ENCODE measurements at regions not wholly inside any gene's neighbourhood (a gene's known extent, or its start where the extent isn't known, plus 50 kb on each side); places are given as distances from the start of the nearest gene placed in this dataset.

GRCh38 chr5:158032246-158032645, 173.3 kb upstream of the CLINT1 start:
- no peak for DNase-seq (ENCODE audit: low read depth in 4 of 6, low spot score in 6 of 6)
- WGBS (ENCODE audit: insufficient coverage), result 89% methylated on average over 1 of the region's 1 CpG
- no peak overlapping the region for H3K4me3 ChIP-seq (ENCODE audit: low read depth, low read length)
- no peaks in the 10 kb centered on the region for H3K4me1 ChIP-seq (ENCODE audit: control insufficient read depth, insufficient read depth, low read length)
- H3K9me3 ChIP-seq (ENCODE audit: control insufficient read depth, insufficient read depth, low read length), result peaks cover 4% of the 10 kb centered on the region
- no peaks in the 10 kb centered on the region for H3K27me3 ChIP-seq (ENCODE audit: control insufficient read depth, insufficient read depth, low read length)
- H3K36me3 ChIP-seq (ENCODE audit: control insufficient read depth, insufficient read depth, low read length), result no peaks in the 10 kb centered on the region
- no peak overlapping the region for H3K27ac ChIP-seq (ENCODE audit: low read depth, low read length)

GRCh38 chr5:158027806-158028775, 169.1 kb upstream of the CLINT1 start:
- Histone ChIP-seq H3K4me3 (ENCODE audit: low read depth, low read length) (no peak overlapping the region), H3K36me3 (ENCODE audit: control insufficient read depth, insufficient read depth, low read length) (no peaks in the 10 kb centered on the region), H3K27me3 (ENCODE audit: control insufficient read depth, insufficient read depth, low read length) (no peaks in the 10 kb centered on the region), H3K4me1 (ENCODE audit: control insufficient read depth, insufficient read depth, low read length) (no peaks in the 10 kb centered on the region), H3K27ac (ENCODE audit: low read depth, low read length) (no peak overlapping the region), H3K9me3 (ENCODE audit: control insufficient read depth, insufficient read depth, low read length) (no peaks in the 10 kb centered on the region)
- WGBS (ENCODE audit: insufficient coverage), result 33% methylated on average over 1 of the region's 5 CpGs
- DNase-seq (ENCODE audit: low read depth in 4 of 6, low spot score in 6 of 6), result no peak

GRCh38 chr5:158026304-158027031, 167.5 kb upstream of the CLINT1 start:
- Histone ChIP-seq H3K4me3 (ENCODE audit: low read depth, low read length) (no peak overlapping the region), H3K27ac (ENCODE audit: low read depth, low read length) (no peak overlapping the region), H3K27me3 (ENCODE audit: control insufficient read depth, insufficient read depth, low read length) (no peaks in the 10 kb centered on the region), H3K4me1 (ENCODE audit: control insufficient read depth, insufficient read depth, low read length) (no peaks in the 10 kb centered on the region), H3K9me3 (ENCODE audit: control insufficient read depth, insufficient read depth, low read length) (no peaks in the 10 kb centered on the region), H3K36me3 (ENCODE audit: control insufficient read depth, insufficient read depth, low read length) (no peaks in the 10 kb centered on the region)
- 32% methylated on average over 2 of the region's 7 CpGs for WGBS (ENCODE audit: insufficient coverage)
- DNase-seq (ENCODE audit: low read depth in 4 of 6, low spot score in 6 of 6), result peak in 1 of 6 donors; percentile 23

GRCh38 chr5:158023266-158023665, 164.3 kb upstream of the CLINT1 start:
- no peaks in the 10 kb centered on the region for H3K36me3 ChIP-seq (ENCODE audit: control insufficient read depth, insufficient read depth, low read length)
- 95% methylated on average over 7 of the region's 7 CpGs for WGBS (ENCODE audit: insufficient coverage)
- H3K27me3 ChIP-seq (ENCODE audit: control insufficient read depth, insufficient read depth, low read length), result no peaks in the 10 kb centered on the region
- no peak overlapping the region for H3K4me3 ChIP-seq (ENCODE audit: low read depth, low read length)
- H3K9me3 ChIP-seq (ENCODE audit: control insufficient read depth, insufficient read depth, low read length), result no peaks in the 10 kb centered on the region
- no peaks in the 10 kb centered on the region for H3K4me1 ChIP-seq (ENCODE audit: control insufficient read depth, insufficient read depth, low read length)
- H3K27ac ChIP-seq (ENCODE audit: low read depth, low read length), result no peak overlapping the region
- no peak for DNase-seq (ENCODE audit: low read depth in 4 of 6, low spot score in 6 of 6)

GRCh38 chr5:158022837-158023236, 163.9 kb upstream of the CLINT1 start:
- 87% methylated on average over 3 of the region's 6 CpGs for WGBS (ENCODE audit: insufficient coverage)
- no peaks in the 10 kb centered on the region for H3K27me3 ChIP-seq (ENCODE audit: control insufficient read depth, insufficient read depth, low read length)
- H3K27ac ChIP-seq (ENCODE audit: low read depth, low read length), result no peak overlapping the region
- H3K9me3 ChIP-seq (ENCODE audit: control insufficient read depth, insufficient read depth, low read length), result no peaks in the 10 kb centered on the region
- no peak for DNase-seq (ENCODE audit: low read depth in 4 of 6, low spot score in 6 of 6)
- no peaks in the 10 kb centered on the region for H3K4me1 ChIP-seq (ENCODE audit: control insufficient read depth, insufficient read depth, low read length)
- no peak overlapping the region for H3K4me3 ChIP-seq (ENCODE audit: low read depth, low read length)
- H3K36me3 ChIP-seq (ENCODE audit: control insufficient read depth, insufficient read depth, low read length), result no peaks in the 10 kb centered on the region

- H3K9me3 ChIP-seq (ENCODE audit: control insufficient read depth, insufficient read depth, low read length), result no peaks in the 10 kb centered on the region
- no peak overlapping the region for H3K4me3 ChIP-seq (ENCODE audit: low read depth, low read length)
- DNase-seq (ENCODE audit: low read depth in 4 of 6, low spot score in 6 of 6), result no peak
- H3K27me3 ChIP-seq (ENCODE audit: control insufficient read depth, insufficient read depth, low read length), result no peaks in the 10 kb centered on the region
- H3K4me1 ChIP-seq (ENCODE audit: control insufficient read depth, insufficient read depth, low read length), result no peaks in the 10 kb centered on the region
- H3K27ac ChIP-seq (ENCODE audit: low read depth, low read length), result no peak overlapping the region
- no CpG with 5 or more reads among the region's 3 CpGs for WGBS (ENCODE audit: insufficient coverage)
- no peaks in the 10 kb centered on the region for H3K36me3 ChIP-seq (ENCODE audit: control insufficient read depth, insufficient read depth, low read length)
Observed at GRCh38 chr5:158022393-158022792, 163.4 kb upstream of the CLINT1 start.

GRCh38 chr5:158020555-158021418, 161.8 kb upstream of the CLINT1 start:
- Histone ChIP-seq H3K27me3 (ENCODE audit: control insufficient read depth, insufficient read depth, low read length) (no peaks in the 10 kb centered on the region), H3K36me3 (ENCODE audit: control insufficient read depth, insufficient read depth, low read length) (no peaks in the 10 kb centered on the region), H3K4me3 (ENCODE audit: low read depth, low read length) (no peak overlapping the region), H3K27ac (ENCODE audit: low read depth, low read length) (no peak overlapping the region), H3K4me1 (ENCODE audit: control insufficient read depth, insufficient read depth, low read length) (no peaks in the 10 kb centered on the region), H3K9me3 (ENCODE audit: control insufficient read depth, insufficient read depth, low read length) (no peaks in the 10 kb centered on the region)
- 71% methylated on average over 3 of the region's 5 CpGs for WGBS (ENCODE audit: insufficient coverage)
- DNase-seq (ENCODE audit: low read depth in 4 of 6, low spot score in 6 of 6), result no peak

- Histone ChIP-seq H3K4me1 (ENCODE audit: control insufficient read depth, insufficient read depth, low read length) (no peaks in the 10 kb centered on the region), H3K36me3 (ENCODE audit: control insufficient read depth, insufficient read depth, low read length) (no peaks in the 10 kb centered on the region), H3K4me3 (ENCODE audit: low read depth, low read length) (no peak overlapping the region), H3K27ac (ENCODE audit: low read depth, low read length) (no peak overlapping the region), H3K27me3 (ENCODE audit: control insufficient read depth, insufficient read depth, low read length) (no peaks in the 10 kb centered on the region), H3K9me3 (ENCODE audit: control insufficient read depth, insufficient read depth, low read length) (no peaks in the 10 kb centered on the region)
- WGBS (ENCODE audit: insufficient coverage), result 83% methylated on average over 1 of the region's 2 CpGs
- DNase-seq (ENCODE audit: low read depth in 4 of 6, low spot score in 6 of 6), result no peak
Observed at GRCh38 chr5:158017469-158017868, 158.5 kb upstream of the CLINT1 start.

GRCh38 chr5:158014372-158014771, 155.4 kb upstream of the CLINT1 start:
- WGBS (ENCODE audit: insufficient coverage), result no CpG with 5 or more reads among the region's 1 CpG
- H3K27ac ChIP-seq (ENCODE audit: low read depth, low read length), result no peak overlapping the region

More at GRCh38 chr5:158014372-158014771, 155.4 kb upstream of the CLINT1 start:
- H3K9me3 ChIP-seq (ENCODE audit: control insufficient read depth, insufficient read depth, low read length), result no peaks in the 10 kb centered on the region
- no peak for DNase-seq (ENCODE audit: low read depth in 4 of 6, low spot score in 6 of 6)
- H3K4me1 ChIP-seq (ENCODE audit: control insufficient read depth, insufficient read depth, low read length), result no peaks in the 10 kb centered on the region
- no peaks in the 10 kb centered on the region for H3K27me3 ChIP-seq (ENCODE audit: control insufficient read depth, insufficient read depth, low read length)
- no peak overlapping the region for H3K4me3 ChIP-seq (ENCODE audit: low read depth, low read length)
- H3K36me3 ChIP-seq (ENCODE audit: control insufficient read depth, insufficient read depth, low read length), result no peaks in the 10 kb centered on the region

Measured in spinal cord (tissue), 9 donors.